ENCODE measurements at regions not wholly inside any gene's neighbourhood (a gene's known extent, or its start where the extent isn't known, plus 50 kb on each side); places are given as distances from the start of the nearest gene placed in this dataset.

DNA sequence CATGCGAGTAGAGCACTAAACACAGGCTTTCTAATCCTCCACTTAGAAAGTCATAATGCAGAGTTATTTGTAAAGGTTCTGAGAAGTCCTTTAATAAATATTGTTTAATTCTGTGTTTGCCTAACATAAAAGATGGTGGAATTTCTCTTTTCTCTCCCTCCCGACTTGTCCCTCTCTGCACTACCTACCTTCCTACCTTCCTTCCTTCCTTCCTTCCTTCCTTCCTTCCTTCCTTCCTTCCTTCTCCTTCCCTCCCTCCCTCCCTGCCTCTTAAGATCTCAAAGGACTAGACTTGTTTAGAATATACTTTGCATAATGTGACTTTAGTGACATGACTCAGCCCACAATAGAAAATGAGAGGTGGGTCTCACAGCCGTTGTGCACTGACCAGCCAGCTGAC, 156.3 kb upstream of the TAPT1 start:
- WGBS, 2 donors (ENCODE audit: low coverage in 1 of 2) = 58 to 60% methylated on average over 2 to 3 of the region's 3 CpGs
- no peak for DNase-seq
- H3K36me3 ChIP-seq = no peaks in the 10 kb centered on the region
- in situ Hi-C loops (cut with MboI; ENCODE audit: low pct_ligation_motif_present in 1 of 4, low pct_unique_long_range_greater_than_20kb in 1 of 4, low sequenced_read_pairs in 3 of 4) = no loop called here
- intact Hi-C loops (cut with DNase I; ENCODE audit: low total_unique reads) = no loop called here
- H3K27me3 ChIP-seq = no peaks in the 10 kb centered on the region
- H3K9me3 ChIP-seq = no peaks in the 10 kb centered on the region
- H3K27ac ChIP-seq = no peak overlapping the region
- no peaks in the 10 kb centered on the region for H3K4me1 ChIP-seq
- TF ChIP-seq POLR2AphosphoS5 (IDR thresholded peaks at IDR 0.05) (no peak), EP300 (IDR thresholded peaks at IDR 0.05; ENCODE audit: low read depth) (no peak), POLR2A (IDR thresholded peaks at IDR 0.05) (no peak)
- TF ChIP-seq, protein P1, sequence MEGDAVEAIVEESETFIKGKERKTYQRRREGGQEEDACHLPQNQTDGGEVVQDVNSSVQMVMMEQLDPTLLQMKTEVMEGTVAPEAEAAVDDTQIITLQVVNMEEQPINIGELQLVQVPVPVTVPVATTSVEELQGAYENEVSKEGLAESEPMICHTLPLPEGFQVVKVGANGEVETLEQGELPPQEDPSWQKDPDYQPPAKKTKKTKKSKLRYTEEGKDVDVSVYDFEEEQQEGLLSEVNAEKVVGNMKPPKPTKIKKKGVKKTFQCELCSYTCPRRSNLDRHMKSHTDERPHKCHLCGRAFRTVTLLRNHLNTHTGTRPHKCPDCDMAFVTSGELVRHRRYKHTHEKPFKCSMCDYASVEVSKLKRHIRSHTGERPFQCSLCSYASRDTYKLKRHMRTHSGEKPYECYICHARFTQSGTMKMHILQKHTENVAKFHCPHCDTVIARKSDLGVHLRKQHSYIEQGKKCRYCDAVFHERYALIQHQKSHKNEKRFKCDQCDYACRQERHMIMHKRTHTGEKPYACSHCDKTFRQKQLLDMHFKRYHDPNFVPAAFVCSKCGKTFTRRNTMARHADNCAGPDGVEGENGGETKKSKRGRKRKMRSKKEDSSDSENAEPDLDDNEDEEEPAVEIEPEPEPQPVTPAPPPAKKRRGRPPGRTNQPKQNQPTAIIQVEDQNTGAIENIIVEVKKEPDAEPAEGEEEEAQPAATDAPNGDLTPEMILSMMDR (IDR thresholded peaks at IDR 0.05) = no peak
- no peak overlapping the region for H3K4me3 ChIP-seq

DNA sequence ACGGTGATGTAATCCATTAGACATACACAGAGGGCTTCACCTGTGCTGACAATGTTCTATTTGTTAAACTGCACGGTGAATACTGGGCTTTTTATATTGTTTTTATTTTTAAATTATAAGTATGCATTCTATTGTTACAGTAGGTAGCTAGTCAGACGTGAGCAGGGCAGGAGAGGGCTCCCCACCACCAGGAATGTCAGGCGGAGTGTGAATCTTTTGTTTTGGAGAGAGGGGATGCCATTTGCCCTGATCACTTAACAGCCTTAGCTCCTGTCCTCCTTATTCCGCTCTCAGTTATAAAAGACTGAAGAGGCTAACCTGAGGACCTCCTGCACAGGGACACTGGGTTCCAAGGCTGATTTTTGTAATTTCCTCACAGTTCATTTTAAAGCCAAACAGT, 151.6 kb upstream of the TAPT1 start:
- TF ChIP-seq, protein P1 (IDR thresholded peaks at IDR 0.05) = no peak
- no peak for TF ChIP-seq POLR2A (IDR thresholded peaks at IDR 0.05)
- no peak for TF ChIP-seq POLR2AphosphoS5 (IDR thresholded peaks at IDR 0.05)
- TF ChIP-seq EP300 (IDR thresholded peaks at IDR 0.05; ENCODE audit: low read depth) = no peak
- in situ Hi-C loops (cut with MboI; ENCODE audit: low pct_ligation_motif_present in 1 of 4, low pct_unique_long_range_greater_than_20kb in 1 of 4, low sequenced_read_pairs in 3 of 4) = no loop called here
- no peaks in the 10 kb centered on the region for H3K4me1 ChIP-seq
- 58 to 68% methylated on average over 5 of the region's 5 CpGs for WGBS, 2 donors (ENCODE audit: low coverage in 1 of 2)
- no peaks in the 10 kb centered on the region for H3K9me3 ChIP-seq
- H3K36me3 ChIP-seq = no peaks in the 10 kb centered on the region
- no peak overlapping the region for H3K4me3 ChIP-seq
- no peak for DNase-seq
- intact Hi-C loops (cut with DNase I; ENCODE audit: low total_unique reads) = no loop called here
- no peaks in the 10 kb centered on the region for H3K27me3 ChIP-seq
- no peak overlapping the region for H3K27ac ChIP-seq

DNA sequence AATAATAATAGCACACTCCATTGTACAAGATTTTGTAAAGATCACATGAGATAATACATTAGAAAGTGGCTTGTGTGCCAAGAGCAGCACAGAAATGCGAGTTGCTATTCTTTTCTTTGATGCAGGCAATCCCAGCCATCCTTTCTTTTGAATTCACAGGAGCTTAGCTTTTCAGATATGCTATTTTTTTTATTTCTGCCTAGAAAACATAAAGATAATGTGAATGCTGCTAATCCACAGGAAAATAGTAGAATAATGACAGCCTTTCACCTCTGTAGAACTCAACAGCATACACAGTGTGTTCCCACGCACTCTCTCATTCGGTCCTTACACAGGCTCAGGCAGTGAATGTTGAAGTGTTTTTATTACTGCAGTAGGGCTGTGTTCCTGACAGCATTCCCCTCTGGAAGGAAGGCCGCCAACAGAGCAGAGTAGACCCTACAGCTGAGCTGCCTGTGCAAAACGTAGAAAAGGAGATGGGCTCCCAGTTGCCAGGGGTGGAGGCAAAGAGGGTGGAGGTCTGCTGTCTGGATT, 138.8 kb upstream of the TAPT1 start:
- Histone ChIP-seq H3K9me3 (no peaks in the 10 kb centered on the region), H3K27me3 (no peaks in the 10 kb centered on the region), H3K4me1 (no peaks in the 10 kb centered on the region), H3K4me3 (no peak overlapping the region), H3K36me3 (no peaks in the 10 kb centered on the region), H3K27ac (no peak overlapping the region)
- DNase-seq = no peak
- WGBS, 2 donors (ENCODE audit: low coverage in 1 of 2) = 58 to 64% methylated on average over 1 to 5 of the region's 5 CpGs
- no peak for TF ChIP-seq EP300 (IDR thresholded peaks at IDR 0.05; ENCODE audit: low read depth)
- TF ChIP-seq POLR2AphosphoS5 (IDR thresholded peaks at IDR 0.05) = no peak
- TF ChIP-seq, protein P1 (IDR thresholded peaks at IDR 0.05) = no peak
- TF ChIP-seq POLR2A (IDR thresholded peaks at IDR 0.05) = no peak
- intact Hi-C loops (cut with DNase I; ENCODE audit: low total_unique reads) (no loop called here), in situ Hi-C loops (cut with MboI; ENCODE audit: low pct_ligation_motif_present in 1 of 4, low pct_unique_long_range_greater_than_20kb in 1 of 4, low sequenced_read_pairs in 3 of 4) (no loop called here)

DNA sequence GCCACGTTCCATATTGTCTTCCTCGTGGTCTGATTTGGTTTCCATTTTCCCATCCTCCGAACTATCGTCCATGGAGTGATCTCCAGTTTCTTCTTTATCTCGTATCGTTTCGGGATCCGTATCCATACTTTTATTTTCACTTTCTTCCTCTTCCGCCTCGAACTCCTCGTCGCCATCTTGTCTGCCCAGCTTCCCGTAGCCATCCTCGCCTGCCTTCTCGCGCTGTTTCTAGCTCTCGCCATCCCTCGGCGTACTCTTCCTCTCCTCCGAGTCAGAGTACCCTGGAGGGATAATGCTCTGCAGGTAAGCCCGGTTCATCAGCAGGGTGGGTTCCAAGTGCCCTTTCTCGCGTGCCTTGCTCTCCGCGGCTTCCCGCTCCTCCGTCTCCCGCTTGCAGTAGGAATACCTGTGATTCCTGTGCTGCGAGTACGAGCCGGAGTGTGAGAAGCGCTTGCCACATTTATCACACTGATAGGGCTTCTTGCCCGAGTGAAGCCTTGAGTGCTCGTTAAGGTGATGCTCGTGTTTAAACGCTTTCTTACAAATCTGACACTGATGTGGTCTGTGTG, 134.5 kb upstream of the TAPT1 start:
- no peak overlapping the region for H3K27ac ChIP-seq
- 91 to 93% methylated on average over 22 to 36 of the region's 36 CpGs for WGBS, 2 donors (ENCODE audit: low coverage in 1 of 2)
- H3K4me3 ChIP-seq = no peak overlapping the region
- in situ Hi-C loops (cut with MboI; ENCODE audit: low pct_ligation_motif_present in 1 of 4, low pct_unique_long_range_greater_than_20kb in 1 of 4, low sequenced_read_pairs in 3 of 4) = no loop called here
- H3K36me3 ChIP-seq = no peaks in the 10 kb centered on the region
- H3K4me1 ChIP-seq = no peaks in the 10 kb centered on the region
- DNase-seq = no peak
- no peaks in the 10 kb centered on the region for H3K27me3 ChIP-seq
- no peaks in the 10 kb centered on the region for H3K9me3 ChIP-seq
- TF ChIP-seq, protein P1 (IDR thresholded peaks at IDR 0.05) = no peak
- no peak for TF ChIP-seq POLR2A (IDR thresholded peaks at IDR 0.05)
- TF ChIP-seq POLR2AphosphoS5 (IDR thresholded peaks at IDR 0.05) = no peak
- no peak for TF ChIP-seq EP300 (IDR thresholded peaks at IDR 0.05; ENCODE audit: low read depth)
- intact Hi-C loops (cut with DNase I; ENCODE audit: low total_unique reads) = no loop called here

All from transverse colon (tissue), 4 donors.